GM18909 (cell line): ENCODE measurements at regions not wholly inside any gene's neighbourhood (a gene's known extent, or its start where the extent isn't known, plus 50 kb on each side); places are given as distances from the start of the nearest gene placed in this dataset.
"Not testable (repeated sequence)": the region's sequence is repeated elsewhere in the genome, so short reads cannot be mapped to it uniquely, and the experiment has no call there.

Source experiments
- ATAC-seq: cut with Tn5 transposase; IDR thresholded peaks from one replicate; pipeline ENCODE4 v1.9.1; 2021; ENCODE audit warnings: mild to moderate bottlenecking; ENCODE audit not compliant: unreplicated experiment, poor library complexity

GRCh38 chr12:131598717-131599116 lies 112.2 kb upstream of the SFSWAP start:
- no peak for ATAC-seq

GRCh38 chr12:131599190-131600159 lies 111.4 kb upstream of the SFSWAP start:
- no peak for ATAC-seq

- no peak for ATAC-seq
These were observed 110.7 kb upstream of the SFSWAP start for GRCh38 chr12:131600160-131600532.

- ATAC-seq, result not testable (repeated sequence)
These were observed 109.4 kb upstream of the SFSWAP start for GRCh38 chr12:131601499-131601898.

- no peak for ATAC-seq
These were observed 107.6 kb upstream of the SFSWAP start for GRCh38 chr12:131603106-131603938.

- peak; percentile 44 for ATAC-seq
These were observed 106.7 kb upstream of the SFSWAP start for GRCh38 chr12:131603939-131604795.

GRCh38 chr12:131604859-131605258 lies 106.0 kb upstream of the SFSWAP start:
- no peak for ATAC-seq

- ATAC-seq, result no peak
These were observed 105.5 kb upstream of the SFSWAP start for GRCh38 chr12:131605304-131605829.

- ATAC-seq, result no peak
These were observed 104.5 kb upstream of the SFSWAP start for GRCh38 chr12:131606218-131606901.

GRCh38 chr12:131607658-131608447 lies 103.0 kb upstream of the SFSWAP start:
- ATAC-seq, result peak; percentile 83

GRCh38 chr12:131608740-131609690 lies 101.9 kb upstream of the SFSWAP start:
- ATAC-seq, result no peak

- no peak for ATAC-seq
These were observed 101.1 kb upstream of the SFSWAP start for GRCh38 chr12:131609762-131610161.

GRCh38 chr12:131610181-131610580 lies 100.7 kb upstream of the SFSWAP start:
- no peak for ATAC-seq

- no peak for ATAC-seq
These were observed 100.0 kb upstream of the SFSWAP start for GRCh38 chr12:131610891-131611290.

GRCh38 chr12:131611416-131612091 lies 99.3 kb upstream of the SFSWAP start:
- ATAC-seq, result no peak

GRCh38 chr12:131612092-131612755 lies 98.7 kb upstream of the SFSWAP start:
- no peak for ATAC-seq
